Endodermal cell (in vitro differentiated cells): ENCODE measurements at regions not wholly inside any gene's neighbourhood (a gene's known extent, or its start where the extent isn't known, plus 50 kb on each side); places are given as distances from the start of the nearest gene placed in this dataset.

Experiments
- DNase-seq: peaks from one replicate; pipeline ENCODE4 v3.0.0-alpha.2; 2017
- H3K27ac ChIP-seq: 2 replicates; pipeline ENCODE4 v1.5.1; 2013; ENCODE audit warnings: mild to moderate bottlenecking, low read depth, low read length, moderate library complexity
- H3K27me3 ChIP-seq: 2 replicates; pipeline ENCODE4 v1.6.1; 2013; ENCODE audit warnings: mild to moderate bottlenecking, low read length, moderate library complexity; ENCODE audit not compliant: insufficient read depth, control insufficient read depth, poor library complexity, severe bottlenecking
- H3K36me3 ChIP-seq: 2 replicates; pipeline ENCODE4 v1.7.0; 2013; ENCODE audit warnings: mild to moderate bottlenecking, low read length, moderate library complexity; ENCODE audit not compliant: control insufficient read depth, insufficient read depth
- H3K4me1 ChIP-seq: one replicate; pipeline ENCODE4 v1.7.0; 2013; ENCODE audit warnings: low read length; ENCODE audit not compliant: control insufficient read depth, insufficient read depth
- H3K4me3 ChIP-seq: 2 replicates; pipeline ENCODE4 v1.5.1; 2013; ENCODE audit warnings: mild to moderate bottlenecking, low read length, moderate library complexity
- H3K9ac ChIP-seq: 2 replicates; pipeline ENCODE4 v1.6.1; 2013; ENCODE audit warnings: mild to moderate bottlenecking, low read length, moderate library complexity; ENCODE audit not compliant: poor library complexity, severe bottlenecking; ENCODE audit errors: extremely low read depth
- H3K9me3 ChIP-seq: 2 replicates; pipeline ENCODE4 v1.6.1; 2013; ENCODE audit warnings: mild to moderate bottlenecking, low read length, moderate library complexity; ENCODE audit not compliant: control insufficient read depth
- H3K27ac Mint-ChIP-seq: 2 replicates; pipeline ENCODE4 v1.8.0; 2020; ENCODE audit warnings: mixed read lengths
- H3K27me3 Mint-ChIP-seq: 2 replicates; pipeline ENCODE4 v1.8.0; 2021; ENCODE audit warnings: mild to moderate bottlenecking, mixed read lengths; ENCODE audit not compliant: insufficient read depth
- H3K36me3 Mint-ChIP-seq: 2 replicates; pipeline ENCODE4 v1.8.0; 2020; ENCODE audit warnings: low read depth, mixed read lengths
- H3K4me1 Mint-ChIP-seq: 2 replicates; pipeline ENCODE4 v1.8.0; 2020; ENCODE audit warnings: mixed read lengths
- H3K4me3 Mint-ChIP-seq: 2 replicates; pipeline ENCODE4 v1.8.0; 2020; ENCODE audit warnings: mild to moderate bottlenecking, moderate library complexity, mixed read lengths
- H3K9me3 Mint-ChIP-seq: 2 replicates; pipeline ENCODE4 v1.8.0; 2020; ENCODE audit warnings: mild to moderate bottlenecking, mixed read lengths
- WGBS, 2 experiments: methylation state at CpG; one replicate each; pipeline versions ENCODE4 v1.1.5 to v1.1.7; 2013; ENCODE audit warnings: missing lambda C conversion rate in 2 of 2, mixed read lengths in 1 of 2; ENCODE audit not compliant: insufficient coverage in 1 of 2, insufficient read length in 1 of 2; 5-methylcytosine and 5-hydroxymethylcytosine counted together
- TF ChIP-seq, protein P1 (sequence below): fragments of 200-600 bp; sonication (generic); conservative IDR thresholded peaks from 2 replicates; pipeline ENCODE4 v1.5.0; 2021; ENCODE audit warnings: antibody characterized with exemption, mild to moderate bottlenecking

- no peak overlapping the region for H3K9ac ChIP-seq
- no peak overlapping the region for H3K27ac ChIP-seq
- no peak for DNase-seq
- peaks cover 7% of the 10 kb centered on the region for H3K27me3 ChIP-seq
- no peaks in the 10 kb centered on the region for H3K9me3 ChIP-seq
- Mint-ChIP-seq H3K4me3 (no peak overlapping the region), H3K27me3 (peaks cover 6% of the 10 kb centered on the region), H3K27ac (no peak overlapping the region), H3K9me3 (no peaks in the 10 kb centered on the region), H3K36me3 (no peaks in the 10 kb centered on the region), H3K4me1 (no peaks in the 10 kb centered on the region)
- TF ChIP-seq, protein P1, sequence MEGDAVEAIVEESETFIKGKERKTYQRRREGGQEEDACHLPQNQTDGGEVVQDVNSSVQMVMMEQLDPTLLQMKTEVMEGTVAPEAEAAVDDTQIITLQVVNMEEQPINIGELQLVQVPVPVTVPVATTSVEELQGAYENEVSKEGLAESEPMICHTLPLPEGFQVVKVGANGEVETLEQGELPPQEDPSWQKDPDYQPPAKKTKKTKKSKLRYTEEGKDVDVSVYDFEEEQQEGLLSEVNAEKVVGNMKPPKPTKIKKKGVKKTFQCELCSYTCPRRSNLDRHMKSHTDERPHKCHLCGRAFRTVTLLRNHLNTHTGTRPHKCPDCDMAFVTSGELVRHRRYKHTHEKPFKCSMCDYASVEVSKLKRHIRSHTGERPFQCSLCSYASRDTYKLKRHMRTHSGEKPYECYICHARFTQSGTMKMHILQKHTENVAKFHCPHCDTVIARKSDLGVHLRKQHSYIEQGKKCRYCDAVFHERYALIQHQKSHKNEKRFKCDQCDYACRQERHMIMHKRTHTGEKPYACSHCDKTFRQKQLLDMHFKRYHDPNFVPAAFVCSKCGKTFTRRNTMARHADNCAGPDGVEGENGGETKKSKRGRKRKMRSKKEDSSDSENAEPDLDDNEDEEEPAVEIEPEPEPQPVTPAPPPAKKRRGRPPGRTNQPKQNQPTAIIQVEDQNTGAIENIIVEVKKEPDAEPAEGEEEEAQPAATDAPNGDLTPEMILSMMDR, result no peak
- H3K4me3 ChIP-seq, result no peak overlapping the region
- H3K4me1 ChIP-seq, result no peaks in the 10 kb centered on the region
- H3K36me3 ChIP-seq, result no peaks in the 10 kb centered on the region
- 86 to 91% methylated on average over 7 to 8 of the region's 8 CpGs for WGBS, 2 experiments
Observed at GRCh38 chr1:14476170-14476955, 122.1 kb upstream of the KAZN start.

DNA sequence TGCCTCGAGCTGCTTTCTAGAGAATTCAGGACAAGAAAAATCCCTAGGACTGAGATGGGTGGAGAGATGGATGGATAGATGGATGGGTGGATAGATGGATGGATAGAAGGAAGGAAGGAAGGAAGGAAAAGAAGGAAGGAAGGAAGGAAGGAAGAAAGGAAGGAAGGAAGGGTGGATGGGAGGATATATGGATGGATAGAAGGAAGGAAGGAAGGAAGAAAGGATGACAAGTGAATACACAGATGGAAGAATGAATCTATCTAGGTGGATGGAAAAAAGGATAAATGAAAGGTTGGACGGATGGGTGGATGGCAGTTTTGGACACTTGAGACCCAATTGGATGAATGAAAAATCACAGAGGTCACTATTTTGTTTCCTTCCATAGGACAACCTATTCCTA, 120.4 kb upstream of the KAZN start:
- H3K4me3 Mint-ChIP-seq, result no peak overlapping the region
- H3K27me3 ChIP-seq, result peaks cover 7% of the 10 kb centered on the region
- H3K9me3 Mint-ChIP-seq, result no peaks in the 10 kb centered on the region
- no peak overlapping the region for H3K9ac ChIP-seq
- no peaks in the 10 kb centered on the region for H3K36me3 Mint-ChIP-seq
- DNase-seq, result no peak
- no peak overlapping the region for H3K4me3 ChIP-seq
- no peak overlapping the region for H3K27ac ChIP-seq
- H3K27ac Mint-ChIP-seq, result no peak overlapping the region
- 86 to 90% methylated on average over 1 to 2 of the region's 2 CpGs for WGBS, 2 experiments
- no peaks in the 10 kb centered on the region for H3K9me3 ChIP-seq
- TF ChIP-seq, protein P1, result no peak
- no peaks in the 10 kb centered on the region for H3K4me1 ChIP-seq
- peaks cover 3% of the 10 kb centered on the region for H3K27me3 Mint-ChIP-seq
- H3K4me1 Mint-ChIP-seq, result no peaks in the 10 kb centered on the region
- no peaks in the 10 kb centered on the region for H3K36me3 ChIP-seq

DNA sequence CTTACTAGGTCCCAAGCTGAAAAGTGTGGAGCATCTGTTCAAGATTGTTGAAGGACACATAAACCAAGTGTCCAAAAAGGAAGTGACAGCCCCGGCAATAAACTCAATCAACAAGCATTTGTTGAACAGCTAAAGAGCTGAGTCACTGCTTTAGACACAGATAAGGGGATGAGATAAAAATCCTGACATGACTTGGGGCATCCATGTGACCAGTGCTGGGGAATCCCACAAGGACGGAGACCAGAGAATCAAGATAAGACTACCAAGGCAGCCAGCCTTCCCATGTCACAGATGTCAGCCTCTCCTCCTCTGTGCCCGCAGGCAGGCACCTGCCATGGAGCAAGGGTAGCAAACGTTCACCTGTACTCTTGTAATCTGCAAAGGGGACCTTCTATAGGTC, 118.6 kb upstream of the KAZN start:
- DNase-seq, result no peak
- Mint-ChIP-seq H3K27ac (no peak overlapping the region), H3K27me3 (peaks cover under 1% of the 10 kb centered on the region), H3K4me1 (no peaks in the 10 kb centered on the region), H3K9me3 (no peaks in the 10 kb centered on the region), H3K4me3 (no peak overlapping the region), H3K36me3 (no peaks in the 10 kb centered on the region)
- WGBS, 2 experiments, result 89 to 94% methylated on average over 4 of the region's 4 CpGs
- no peak overlapping the region for H3K4me3 ChIP-seq
- no peaks in the 10 kb centered on the region for H3K4me1 ChIP-seq
- H3K36me3 ChIP-seq, result no peaks in the 10 kb centered on the region
- TF ChIP-seq, protein P1, result no peak
- no peak overlapping the region for H3K9ac ChIP-seq
- peaks cover 5% of the 10 kb centered on the region for H3K27me3 ChIP-seq
- H3K27ac ChIP-seq, result no peak overlapping the region
- H3K9me3 ChIP-seq, result no peaks in the 10 kb centered on the region
